Mesenchymal stem cell (in vitro differentiated cells and primary cell): ENCODE measurements at regions not wholly inside any gene's neighbourhood (a gene's known extent, or its start where the extent isn't known, plus 50 kb on each side); places are given as distances from the start of the nearest gene placed in this dataset.

Experiments
- DNase-seq: peaks from one replicate; pipeline ENCODE4 v3.0.0-alpha.2; 2013
- H2AFZ ChIP-seq: one replicate; pipeline ENCODE4 v1.6.1; 2013; ENCODE audit warnings: low read depth, mild to moderate bottlenecking, control low read depth, inconsistent platforms, low read length, moderate library complexity
- H2AK5ac ChIP-seq: 2 replicates; pipeline ENCODE4 v1.6.1; 2013; ENCODE audit warnings: low read length, moderate library complexity, mild to moderate bottlenecking, inconsistent platforms; ENCODE audit not compliant: severe bottlenecking
- H2BK120ac ChIP-seq: one replicate; pipeline ENCODE4 v1.6.1; 2013; ENCODE audit warnings: low read depth, mild to moderate bottlenecking, inconsistent platforms, low read length, moderate library complexity
- H2BK12ac ChIP-seq, 2 experiments: one replicate each; pipeline ENCODE4 v1.6.1; 2013; ENCODE audit warnings: inconsistent platforms in 2 of 2, low read length in 2 of 2, mild to moderate bottlenecking in 2 of 2, moderate library complexity in 2 of 2, control low read depth in 1 of 2
- H2BK15ac ChIP-seq: one replicate; pipeline ENCODE4 v1.6.1; 2013; ENCODE audit warnings: mild to moderate bottlenecking, low read depth, inconsistent platforms; ENCODE audit not compliant: poor library complexity, severe bottlenecking
- H2BK5ac ChIP-seq: 2 replicates; pipeline ENCODE4 v1.6.1; 2013; ENCODE audit warnings: low read depth, mild to moderate bottlenecking, low read length, control low read depth, inconsistent platforms; ENCODE audit not compliant: poor library complexity, severe bottlenecking
- H3K14ac ChIP-seq, 2 experiments: one replicate each; pipeline ENCODE4 v1.6.1; 2013; ENCODE audit warnings: inconsistent platforms in 2 of 2, low read length in 2 of 2, control low read depth in 1 of 2, mild to moderate bottlenecking in 1 of 2, moderate library complexity in 1 of 2
- H3K18ac ChIP-seq, 2 experiments: one replicate each; pipeline ENCODE4 v1.6.1; 2013; ENCODE audit warnings: inconsistent platforms in 2 of 2, low read length in 2 of 2, control low read depth in 1 of 2, low read depth in 1 of 2, mild to moderate bottlenecking in 1 of 2
- H3K23ac ChIP-seq, 2 experiments: one replicate each; pipeline ENCODE4 v1.6.1; 2013; ENCODE audit warnings: inconsistent platforms in 2 of 2, low read length in 2 of 2, mild to moderate bottlenecking in 2 of 2, moderate library complexity in 2 of 2, control low read depth in 1 of 2
- H3K27ac ChIP-seq: 2 replicates; pipeline ENCODE4 v1.5.1; 2013; ENCODE audit warnings: mild to moderate bottlenecking, moderate library complexity, low read length, control low read depth, inconsistent platforms; ENCODE audit not compliant: poor library complexity, severe bottlenecking
- H3K27me3 ChIP-seq, 2 experiments: 2 replicates each; pipeline versions ENCODE4 v1.6.1 to v1.7.0; 2013; ENCODE audit warnings: low read length in 2 of 2, mild to moderate bottlenecking in 2 of 2, moderate library complexity in 2 of 2, control low read depth in 1 of 2, inconsistent platforms in 1 of 2; ENCODE audit not compliant: control insufficient read depth in 1 of 2, insufficient read depth in 1 of 2
- H3K36me3 ChIP-seq, 2 experiments: 2 replicates each; pipeline versions ENCODE4 v1.6.1 to v1.7.0; 2013; ENCODE audit warnings: low read length in 2 of 2, control low read depth in 1 of 2, inconsistent platforms in 1 of 2, low read depth in 1 of 2, mild to moderate bottlenecking in 1 of 2; ENCODE audit not compliant: insufficient read depth in 2 of 2, control insufficient read depth in 1 of 2
- H3K4ac ChIP-seq, 2 experiments: one replicate each; pipeline ENCODE4 v1.6.1; 2013; ENCODE audit warnings: inconsistent platforms in 2 of 2, low read length in 2 of 2, mild to moderate bottlenecking in 2 of 2, moderate library complexity in 2 of 2, control low read depth in 1 of 2, low read depth in 1 of 2
- H3K4me1 ChIP-seq: 2 replicates; pipeline ENCODE4 v1.6.1; 2013; ENCODE audit warnings: low read depth, low read length, control low read depth; ENCODE audit not compliant: control insufficient read depth, insufficient read depth
- H3K4me2 ChIP-seq: 2 replicates; pipeline ENCODE4 v1.6.1; 2013; ENCODE audit warnings: low read length, mild to moderate bottlenecking, inconsistent platforms; ENCODE audit not compliant: poor library complexity, severe bottlenecking
- H3K4me3 ChIP-seq, 2 experiments: 2 replicates each; pipeline versions ENCODE4 v1.5.1 to v1.7.0; 2013; ENCODE audit warnings: low read length in 2 of 2, mild to moderate bottlenecking in 2 of 2, control low read depth in 1 of 2, low read depth in 1 of 2; ENCODE audit not compliant: insufficient read depth in 1 of 2
- H3K79me1 ChIP-seq: replicated peaks from 2 replicates; pipeline ENCODE4 v1.6.1; 2013; ENCODE audit warnings: mild to moderate bottlenecking, control low read depth, low read length, inconsistent platforms; ENCODE audit not compliant: poor library complexity, severe bottlenecking
- H3K9ac ChIP-seq: 2 replicates; pipeline ENCODE4 v1.7.0; 2013; ENCODE audit warnings: mild to moderate bottlenecking, low read length, moderate library complexity
- H3K9me3 ChIP-seq: 2 replicates; pipeline ENCODE4 v1.7.0; 2013; ENCODE audit warnings: mild to moderate bottlenecking, low read length; ENCODE audit not compliant: control insufficient read depth
- H4K8ac ChIP-seq: one replicate; pipeline ENCODE4 v1.6.1; 2013; ENCODE audit warnings: inconsistent platforms, mild to moderate bottlenecking, low read length, moderate library complexity
- H4K91ac ChIP-seq: one replicate; pipeline ENCODE4 v1.6.1; 2013; ENCODE audit warnings: mild to moderate bottlenecking, low read length, inconsistent platforms
- WGBS: methylation state at CpG from one replicate; pipeline ENCODE4 v1.1.7; 2013; ENCODE audit warnings: mixed read lengths; 5-methylcytosine and 5-hydroxymethylcytosine counted together

DNA sequence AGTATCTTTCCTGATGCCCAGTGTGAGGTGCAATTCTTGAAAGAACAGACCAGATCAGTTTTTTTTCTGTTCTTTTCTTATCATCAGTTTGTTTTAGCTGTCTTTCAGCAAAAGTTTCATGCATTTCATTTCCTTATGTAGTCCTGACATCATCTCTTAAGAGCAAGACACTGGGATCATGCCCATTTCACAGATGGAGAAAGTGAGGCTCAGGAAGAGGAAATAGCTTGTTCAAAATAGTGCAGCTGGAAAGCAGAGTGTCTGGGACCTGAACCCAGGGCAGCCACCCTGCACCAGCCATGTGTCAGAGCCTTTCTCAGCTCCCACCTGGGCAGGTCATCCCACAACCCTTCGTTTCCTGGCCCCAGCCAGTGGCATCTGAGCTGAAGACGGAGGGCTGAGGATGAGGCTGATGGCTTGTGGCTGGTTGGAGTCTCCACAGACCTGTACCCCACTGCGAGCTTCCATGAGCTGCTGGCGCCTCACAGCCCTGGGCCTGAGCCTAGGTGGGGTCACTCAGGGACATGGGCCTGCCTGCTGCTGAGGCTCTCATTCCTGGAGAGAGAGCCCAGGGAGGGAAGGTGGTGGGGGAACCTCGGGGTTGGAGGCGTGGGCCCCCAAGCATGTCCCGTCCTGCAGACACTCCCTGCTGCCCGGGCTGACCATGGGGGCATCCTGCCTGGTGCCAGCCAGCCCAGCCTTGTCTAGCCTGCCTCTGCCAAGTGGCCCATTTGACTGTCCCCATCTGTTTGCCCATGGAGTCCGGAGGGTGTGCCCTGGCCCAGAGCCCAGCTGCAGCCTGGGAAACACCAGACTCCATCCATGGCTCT, 61.8 kb downstream of the SMIM38 start:
- no peak overlapping the region for H3K4me3 ChIP-seq
- H3K27ac ChIP-seq: no peak overlapping the region
- H2BK5ac ChIP-seq: no peak overlapping the region
- H4K91ac ChIP-seq: no peak overlapping the region
- H3K4me1 ChIP-seq: no peaks in the 10 kb centered on the region
- WGBS: 94% methylated on average over 9 of the region's 9 CpGs
- no peak overlapping the region for H3K14ac ChIP-seq
- no peaks in the 10 kb centered on the region for H3K36me3 ChIP-seq
- H3K23ac ChIP-seq: peak overlapping the region in 1 of 2 experiments; percentile 34
- H3K27me3 ChIP-seq: peaks cover 59 to 67% of the 10 kb centered on the region in 2 experiments
- DNase-seq: no peak
- no peak overlapping the region for H2BK120ac ChIP-seq
- no peaks in the 10 kb centered on the region for H3K9me3 ChIP-seq
- no peak overlapping the region for H4K8ac ChIP-seq
- no peak overlapping the region for H2AFZ ChIP-seq
- H3K79me1 ChIP-seq: no peaks in the 10 kb centered on the region
- H3K9ac ChIP-seq: no peak overlapping the region
- no peak overlapping the region for H2BK15ac ChIP-seq
- peak overlapping the region in 1 of 2 experiments; percentile 9 for H3K4ac ChIP-seq
- no peak overlapping the region for H2BK12ac ChIP-seq
- no peak overlapping the region for H3K4me2 ChIP-seq
- peak overlapping the region in 1 of 2 experiments; percentile 3 for H3K18ac ChIP-seq
- no peak overlapping the region for H2AK5ac ChIP-seq

DNA sequence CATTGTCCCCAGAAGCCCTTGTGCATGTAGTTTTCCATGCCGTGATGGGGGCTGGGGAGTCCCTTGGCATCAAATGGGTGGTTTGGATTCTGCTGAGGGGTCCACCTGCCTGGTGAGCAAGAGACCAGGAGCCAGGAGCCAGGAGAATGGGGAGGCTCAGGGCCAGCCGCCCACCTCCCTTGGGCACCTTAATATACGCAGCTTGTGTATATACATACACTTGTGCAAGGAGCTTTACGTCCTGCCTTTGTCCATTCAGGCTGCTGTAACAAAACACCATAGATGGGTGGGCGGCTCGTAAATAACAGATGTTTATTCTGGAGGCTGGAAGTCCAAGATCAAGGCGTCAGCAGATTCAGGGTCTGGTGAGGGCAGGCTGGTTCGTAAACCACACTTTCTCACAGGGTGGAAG, 62.5 kb downstream of the SMIM38 start:
- H3K4ac ChIP-seq: no peak overlapping the region
- H3K27ac ChIP-seq: no peak overlapping the region
- peak; percentile 17 for DNase-seq
- no peaks in the 10 kb centered on the region for H3K4me1 ChIP-seq
- no peak overlapping the region for H3K4me2 ChIP-seq
- no peak overlapping the region for H2BK120ac ChIP-seq
- WGBS: 58% methylated on average over 7 of the region's 8 CpGs
- no peak overlapping the region for H3K18ac ChIP-seq
- H3K9me3 ChIP-seq: no peaks in the 10 kb centered on the region
- H2BK15ac ChIP-seq: no peak overlapping the region
- no peaks in the 10 kb centered on the region for H3K36me3 ChIP-seq
- H4K8ac ChIP-seq: no peak overlapping the region
- H3K79me1 ChIP-seq: no peaks in the 10 kb centered on the region
- no peak overlapping the region for H2BK5ac ChIP-seq
- no peak overlapping the region for H3K9ac ChIP-seq
- no peak overlapping the region for H4K91ac ChIP-seq
- H3K14ac ChIP-seq: no peak overlapping the region
- no peak overlapping the region for H2AFZ ChIP-seq
- peaks cover 52 to 68% of the 10 kb centered on the region in 2 experiments for H3K27me3 ChIP-seq
- H3K23ac ChIP-seq: no peak overlapping the region
- H2AK5ac ChIP-seq: no peak overlapping the region
- no peak overlapping the region for H3K4me3 ChIP-seq
- no peak overlapping the region for H2BK12ac ChIP-seq

DNA sequence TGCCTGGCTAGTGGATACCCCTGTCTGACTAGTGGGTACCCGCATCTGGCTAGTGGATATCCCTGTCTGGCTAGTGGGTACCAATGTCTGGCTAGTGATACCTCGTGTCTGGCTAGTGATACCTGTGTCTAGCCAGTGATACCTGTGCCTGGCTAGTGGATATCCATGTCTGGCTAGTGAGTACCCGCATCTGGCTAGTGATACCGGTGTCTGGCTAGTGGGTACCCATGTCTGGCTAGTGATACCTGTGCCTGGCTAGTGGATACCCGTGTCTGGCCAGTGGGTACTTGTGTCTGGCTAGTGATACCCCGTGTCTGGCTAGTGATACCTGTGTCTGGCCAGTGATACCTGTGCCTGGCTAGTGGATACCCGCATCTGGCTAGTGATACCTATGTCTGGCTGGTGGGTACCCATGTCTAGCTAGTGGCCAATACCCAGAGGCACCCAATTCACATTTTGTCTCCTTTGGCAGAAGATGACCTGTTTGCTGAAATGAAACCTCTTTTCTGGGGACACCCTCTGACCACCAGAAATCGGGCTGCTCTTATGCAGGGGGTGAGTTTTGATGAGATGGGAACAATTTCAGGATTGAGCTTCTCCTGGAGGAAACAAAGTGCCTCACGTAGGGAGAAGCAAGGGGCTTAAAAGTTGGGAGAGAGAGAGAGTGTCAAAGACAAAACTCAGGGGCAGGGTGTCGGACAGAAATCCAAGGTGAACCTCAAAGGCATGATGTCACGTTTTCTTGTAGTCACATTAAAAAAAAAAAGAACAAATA, 63.4 kb downstream of the SMIM38 start:
- no peak overlapping the region for H2AK5ac ChIP-seq
- H3K27ac ChIP-seq: no peak overlapping the region
- no peak overlapping the region for H3K4me3 ChIP-seq
- no peak overlapping the region for H3K9ac ChIP-seq
- no peaks in the 10 kb centered on the region for H3K79me1 ChIP-seq
- no peak overlapping the region for H3K14ac ChIP-seq
- H3K4me2 ChIP-seq: no peak overlapping the region
- H4K91ac ChIP-seq: peak overlapping the region; percentile 11
- no peak overlapping the region for H2BK12ac ChIP-seq
- no peak overlapping the region for H2AFZ ChIP-seq
- no peak overlapping the region for H2BK15ac ChIP-seq
- no peak for DNase-seq
- H3K36me3 ChIP-seq: no peaks in the 10 kb centered on the region
- WGBS: 86% methylated on average over 9 of the region's 11 CpGs
- H3K4ac ChIP-seq: no peak overlapping the region
- peaks cover 44 to 67% of the 10 kb centered on the region in 2 experiments for H3K27me3 ChIP-seq
- H3K23ac ChIP-seq: no peak overlapping the region
- H3K9me3 ChIP-seq: no peaks in the 10 kb centered on the region
- H2BK120ac ChIP-seq: no peak overlapping the region
- no peak overlapping the region for H2BK5ac ChIP-seq
- no peaks in the 10 kb centered on the region for H3K4me1 ChIP-seq
- H4K8ac ChIP-seq: no peak overlapping the region
- no peak overlapping the region for H3K18ac ChIP-seq

DNA sequence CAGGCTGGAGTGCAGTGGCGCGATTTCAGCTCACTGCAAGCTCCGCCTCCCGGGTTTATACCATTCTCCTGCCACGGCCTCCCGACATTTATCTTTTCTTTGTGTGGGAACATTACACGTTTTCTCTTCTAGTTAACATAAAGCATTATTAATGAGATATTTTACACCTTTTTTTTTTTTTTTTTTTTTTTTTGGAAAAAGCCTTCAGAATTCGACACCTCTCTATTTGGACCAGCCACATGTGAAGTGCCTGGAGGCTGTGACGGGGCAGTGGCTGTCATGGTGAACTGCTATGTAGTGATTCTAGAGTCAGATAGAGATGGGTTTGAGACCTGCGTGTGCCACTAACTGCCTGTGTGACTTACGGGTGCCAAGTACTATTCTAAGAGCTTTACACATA, 64.3 kb downstream of the SMIM38 start:
- Histone ChIP-seq H3K4me2 (no peak overlapping the region), H3K4ac (no peak overlapping the region), H3K79me1 (no peaks in the 10 kb centered on the region), H2BK5ac (no peak overlapping the region), H2BK12ac (no peak overlapping the region), H3K9me3 (no peaks in the 10 kb centered on the region), H3K9ac (no peak overlapping the region), H3K27ac (no peak overlapping the region), H3K27me3 (peaks cover 42 to 62% of the 10 kb centered on the region in 2 experiments), H2AFZ (no peak overlapping the region), H3K18ac (no peak overlapping the region), H4K91ac (no peak overlapping the region), H4K8ac (no peak overlapping the region), H2AK5ac (no peak overlapping the region), H3K4me3 (no peak overlapping the region), H2BK120ac (no peak overlapping the region), H2BK15ac (no peak overlapping the region), H3K36me3 (no peaks in the 10 kb centered on the region), H3K4me1 (no peaks in the 10 kb centered on the region), H3K23ac (no peak overlapping the region), H3K14ac (no peak overlapping the region)
- DNase-seq: no peak
- WGBS: 58% methylated on average over 2 of the region's 11 CpGs
